GM18508 (cell line): ENCODE measurements at regions not wholly inside any gene's neighbourhood (a gene's known extent, or its start where the extent isn't known, plus 50 kb on each side); places are given as distances from the start of the nearest gene placed in this dataset.
"Not testable (repeated sequence)": the region's sequence is repeated elsewhere in the genome, so short reads cannot be mapped to it uniquely, and the experiment has no call there.

Source experiments
- ATAC-seq: cut with Tn5 transposase; IDR thresholded peaks from one replicate; pipeline ENCODE4 v1.9.1; 2021; ENCODE audit warnings: moderate number of reproducible peaks; ENCODE audit not compliant: insufficient read depth, unreplicated experiment

DNA sequence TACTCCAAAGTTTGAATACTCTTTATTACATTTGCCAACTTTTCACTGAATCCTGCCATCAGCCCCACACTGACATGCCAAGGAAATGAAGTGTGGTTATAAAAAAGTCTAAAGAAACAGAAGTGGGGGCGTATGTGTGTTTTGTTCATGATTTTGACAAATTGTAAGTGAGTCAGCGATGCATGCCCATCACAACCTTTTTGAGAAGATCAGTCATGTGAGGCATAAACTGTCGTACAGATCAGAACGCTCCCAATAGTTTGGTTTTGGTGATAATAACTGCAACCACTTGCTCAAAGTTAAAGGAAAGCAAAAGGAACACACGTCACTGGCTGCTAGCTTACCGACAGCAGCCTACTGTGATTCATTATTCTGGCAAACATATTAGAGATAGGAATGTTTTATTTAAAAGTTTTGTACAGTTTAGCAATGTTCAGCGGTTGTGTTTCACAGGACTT, 95.6 kb downstream of the RGS2 start:
- no peak for ATAC-seq

DNA sequence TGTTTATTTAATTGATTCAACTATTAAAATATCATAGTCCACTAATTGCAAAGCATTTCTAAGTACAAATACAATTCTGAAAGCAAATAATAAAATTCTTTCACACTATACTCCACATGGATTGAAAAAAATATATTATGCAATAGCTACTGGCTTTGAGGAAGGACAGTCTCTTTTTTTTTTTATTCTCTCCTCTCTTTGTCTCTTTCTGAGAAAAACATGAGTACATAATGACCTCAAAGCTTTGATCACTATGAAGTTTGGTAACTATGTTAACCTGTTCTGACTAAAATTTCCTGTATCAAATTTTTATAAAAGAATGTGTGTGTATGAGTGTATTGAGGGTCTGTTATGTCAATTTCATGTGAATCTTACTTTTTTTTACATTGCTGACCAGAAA, 96.2 kb downstream of the RGS2 start:
- no peak for ATAC-seq

DNA sequence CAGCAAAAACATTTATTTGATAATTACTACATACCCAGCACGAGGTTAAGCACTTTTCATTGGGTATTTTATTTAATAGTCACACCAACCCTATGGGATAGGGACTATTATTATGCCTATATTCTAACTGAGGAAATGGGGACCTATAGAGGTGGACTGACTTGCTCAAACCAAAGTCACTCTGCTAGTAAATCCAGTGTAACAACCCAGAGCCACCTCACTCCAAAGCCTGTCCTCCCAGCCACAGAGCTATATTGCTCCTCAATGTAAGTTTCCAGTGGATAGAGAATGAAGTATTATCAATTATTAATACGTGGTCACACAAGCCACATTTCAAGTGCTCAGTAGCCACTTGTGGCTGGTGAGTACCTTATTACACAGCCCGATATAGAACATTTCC, 97.5 kb downstream of the RGS2 start:
- ATAC-seq, result no peak

DNA sequence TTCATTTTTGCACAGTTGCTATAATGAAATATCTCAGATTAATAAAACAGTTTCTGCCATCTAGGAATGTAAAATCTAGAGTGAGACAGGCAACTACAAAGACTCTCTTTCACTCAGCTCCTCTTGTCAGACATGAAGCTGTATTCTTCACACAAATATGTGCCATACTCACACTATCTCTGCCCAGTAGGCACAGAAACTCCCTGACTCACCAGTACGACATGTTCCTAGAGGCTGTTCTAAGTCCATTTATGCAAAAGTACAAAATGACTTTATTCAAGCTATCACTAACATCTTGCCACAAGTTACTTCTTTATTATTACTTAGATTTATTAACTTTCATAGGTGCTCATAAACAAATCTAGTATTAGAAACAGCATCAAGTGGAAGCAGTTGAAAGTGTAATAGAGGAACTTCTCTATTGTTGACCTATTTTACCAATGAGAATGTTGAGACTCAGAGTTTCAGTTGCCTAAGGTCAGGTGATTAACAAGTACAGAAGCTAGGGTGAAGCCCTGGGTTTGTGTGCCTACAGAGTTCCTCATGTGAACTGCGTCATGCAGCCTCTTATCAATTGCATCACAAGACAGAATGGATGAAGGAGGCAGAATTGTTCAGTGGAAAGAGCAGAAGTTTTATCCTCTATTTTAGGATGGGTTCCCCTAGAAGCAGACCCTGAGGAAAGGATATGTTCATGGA, 98.9 kb downstream of the RGS2 start:
- ATAC-seq, result no peak

DNA sequence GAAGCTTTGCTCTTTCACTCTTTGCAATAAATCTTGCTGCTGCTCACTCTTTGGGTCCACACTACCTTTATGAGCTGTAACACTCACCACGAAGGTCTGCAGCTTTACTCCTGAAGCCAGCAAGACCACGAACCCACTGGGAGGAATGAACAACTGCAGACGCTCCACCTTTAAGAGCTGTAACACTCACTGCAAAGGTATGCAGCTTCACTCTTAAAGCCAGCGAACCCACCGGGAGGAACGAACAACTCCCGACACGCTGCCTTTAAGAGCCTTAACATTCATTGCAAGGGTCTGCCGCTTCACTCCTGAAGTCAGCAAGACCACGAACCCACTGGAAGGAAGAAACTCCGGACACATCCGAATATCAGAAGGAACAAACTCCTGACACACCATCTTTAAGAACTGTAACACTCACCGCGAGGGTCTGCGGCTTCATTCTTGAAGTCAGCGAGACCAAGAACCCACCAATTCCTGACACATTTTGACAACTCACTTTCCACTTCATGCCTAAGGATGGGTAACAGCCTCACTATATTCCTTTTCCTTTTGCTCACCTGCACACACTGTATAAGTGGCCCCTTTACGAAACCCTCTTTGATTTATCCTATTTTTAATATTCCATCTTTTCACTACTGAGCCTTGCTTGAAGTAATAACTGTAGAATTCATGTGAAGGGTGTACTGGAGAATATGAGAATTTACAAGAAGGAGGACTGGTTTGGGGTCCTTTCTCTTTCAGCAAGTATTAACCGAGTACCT, 103.2 kb downstream of the RGS2 start:
- not testable (repeated sequence) for ATAC-seq

DNA sequence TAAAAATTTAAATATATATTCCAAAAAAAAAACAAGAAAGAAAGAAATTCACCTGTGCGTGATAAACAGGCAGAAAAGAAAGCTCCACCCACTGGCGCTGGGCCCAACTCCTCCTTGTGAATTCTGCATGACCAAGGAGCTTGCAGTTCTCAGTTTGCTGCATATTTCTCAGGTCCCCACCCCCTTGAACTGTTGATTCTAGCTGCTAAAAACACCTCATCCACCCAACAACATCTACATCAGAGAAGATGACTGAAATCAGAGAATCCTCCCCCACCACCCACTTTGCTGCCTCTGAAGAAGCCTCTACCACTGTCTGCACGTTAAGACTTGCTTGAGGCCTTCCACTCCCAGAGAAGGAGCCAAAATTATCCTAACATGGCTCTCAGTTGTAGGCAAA, 104.8 kb downstream of the RGS2 start:
- no peak for ATAC-seq

DNA sequence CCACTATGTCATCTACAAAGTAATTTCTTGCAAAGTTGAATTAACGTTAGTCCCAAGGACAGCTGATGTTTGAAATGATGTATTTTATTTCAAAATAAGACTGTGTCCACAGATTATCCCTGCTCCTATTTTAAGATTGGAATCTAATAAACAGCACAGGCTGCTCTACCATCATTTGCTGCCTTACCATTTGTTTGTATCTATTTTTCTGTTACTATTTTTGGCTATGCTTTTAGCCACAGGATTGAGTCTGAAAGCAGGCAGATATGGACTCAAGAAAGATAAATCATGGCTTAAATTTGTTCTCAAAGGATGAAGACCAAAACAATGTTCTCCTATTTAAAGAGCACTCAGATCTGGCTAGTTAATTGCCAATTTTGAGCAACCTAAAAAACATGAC, 105.3 kb downstream of the RGS2 start:
- no peak for ATAC-seq

DNA sequence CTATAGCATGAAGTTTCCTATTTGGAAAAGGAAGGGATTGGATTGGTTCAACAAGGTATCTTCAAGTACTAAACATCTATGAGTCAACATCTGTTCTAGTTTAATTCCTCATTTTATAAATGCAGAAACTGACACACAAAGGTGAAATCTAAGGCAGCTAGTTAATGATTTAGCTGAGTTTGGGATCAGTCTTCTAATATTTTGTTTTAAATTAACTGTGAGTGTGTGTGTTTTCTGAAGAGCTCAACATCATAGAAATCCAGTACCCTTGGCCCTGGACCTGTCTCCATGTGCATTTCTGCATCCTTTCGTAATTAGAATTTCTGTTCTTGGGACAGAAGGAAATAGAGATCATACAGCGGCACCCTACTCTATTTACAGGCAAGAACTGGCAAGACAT, 105.9 kb downstream of the RGS2 start:
- no peak for ATAC-seq

DNA sequence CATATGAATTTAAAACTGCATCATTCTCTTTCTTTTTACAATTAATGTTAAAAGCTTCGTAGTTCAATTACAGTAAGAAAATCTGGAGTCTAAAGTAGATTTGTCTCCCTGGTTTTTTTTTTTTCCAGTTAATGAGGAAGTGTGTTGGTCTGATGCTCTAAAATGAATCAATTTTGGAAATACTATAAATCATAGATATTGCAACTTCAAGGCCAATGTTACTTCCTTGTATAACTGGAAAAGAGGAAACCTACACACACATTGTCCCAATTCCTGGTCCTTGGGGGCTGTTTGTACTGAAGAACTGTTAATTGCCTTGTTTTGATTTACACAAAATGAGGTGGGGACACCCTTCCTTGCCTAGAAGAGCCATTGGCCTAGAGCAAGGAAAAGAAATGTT, 107.2 kb downstream of the RGS2 start:
- no peak for ATAC-seq

DNA sequence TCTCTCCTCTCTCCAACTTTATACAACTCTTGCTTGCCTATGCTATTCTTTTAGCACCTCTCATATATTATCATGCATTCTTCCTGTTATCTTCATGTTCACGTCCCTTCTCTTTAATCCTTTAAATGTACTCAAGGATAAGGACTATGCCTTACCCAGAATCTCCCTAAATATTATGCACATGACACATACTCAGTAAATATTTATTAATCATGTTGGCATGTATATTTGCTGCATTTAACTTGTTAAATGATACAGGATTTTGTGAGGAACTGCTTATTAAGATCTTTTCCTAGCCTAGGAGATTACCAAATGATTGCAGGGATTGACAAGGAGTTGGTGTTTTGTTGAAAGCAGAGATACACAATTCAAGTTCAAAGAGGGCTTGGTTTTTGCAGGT, 109.4 kb downstream of the RGS2 start:
- ATAC-seq, result no peak

DNA sequence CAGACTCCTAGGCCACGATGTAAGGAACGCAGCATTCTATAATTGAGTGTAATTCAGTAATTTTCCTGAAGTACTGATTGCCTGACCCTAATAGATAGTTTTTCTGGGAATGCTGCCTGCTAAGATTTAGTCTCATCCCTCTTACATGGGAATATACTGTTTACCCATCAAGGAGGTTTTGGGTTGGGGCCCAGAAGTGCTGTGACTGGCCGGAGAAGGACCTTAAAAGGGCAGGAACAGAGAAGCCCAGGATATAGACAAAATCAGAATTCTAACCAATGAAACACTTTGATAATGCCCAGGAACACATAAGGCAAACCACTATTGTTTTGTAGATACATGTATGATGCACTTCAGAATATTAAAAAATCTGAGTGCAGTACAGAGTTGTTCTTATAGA, 111.6 kb downstream of the RGS2 start:
- ATAC-seq, result no peak

DNA sequence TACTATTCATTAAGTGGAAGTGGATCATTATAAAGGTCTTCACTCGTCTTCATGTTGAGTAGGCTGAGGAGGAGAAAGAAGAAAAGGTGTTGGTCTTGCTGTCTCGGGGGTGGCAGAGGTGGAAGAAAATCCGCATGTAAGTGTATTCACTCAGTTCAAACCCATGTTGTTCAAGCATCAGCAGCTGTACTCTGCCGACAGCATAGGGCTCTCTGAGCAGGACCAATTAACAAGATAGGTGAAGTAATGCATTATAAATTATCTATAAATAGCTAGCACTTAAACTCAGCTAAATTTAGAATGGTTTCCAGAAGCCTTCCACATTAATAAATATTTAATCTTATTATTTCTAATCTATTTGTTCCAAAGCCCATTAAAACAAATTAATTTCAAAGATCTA, 116.8 kb downstream of the RGS2 start:
- ATAC-seq, result no peak

DNA sequence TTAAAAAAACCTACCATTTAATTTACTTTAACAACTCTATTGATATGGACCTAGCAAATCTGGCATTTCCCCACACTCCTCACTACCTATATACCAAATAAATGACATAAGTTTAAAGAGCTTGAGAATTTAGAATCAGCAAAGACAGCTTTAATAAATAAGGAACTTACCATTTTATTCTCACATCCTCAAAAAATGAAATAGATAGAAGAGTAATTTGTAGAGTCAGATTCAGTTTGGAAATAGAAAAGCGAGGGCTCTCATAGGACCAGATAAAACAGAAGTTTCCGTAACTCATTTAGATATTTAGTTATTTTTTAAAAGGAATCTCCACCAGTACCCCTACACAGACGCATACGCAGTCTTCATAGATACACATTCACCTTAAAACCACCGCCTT, 117.9 kb downstream of the RGS2 start:
- no peak for ATAC-seq

DNA sequence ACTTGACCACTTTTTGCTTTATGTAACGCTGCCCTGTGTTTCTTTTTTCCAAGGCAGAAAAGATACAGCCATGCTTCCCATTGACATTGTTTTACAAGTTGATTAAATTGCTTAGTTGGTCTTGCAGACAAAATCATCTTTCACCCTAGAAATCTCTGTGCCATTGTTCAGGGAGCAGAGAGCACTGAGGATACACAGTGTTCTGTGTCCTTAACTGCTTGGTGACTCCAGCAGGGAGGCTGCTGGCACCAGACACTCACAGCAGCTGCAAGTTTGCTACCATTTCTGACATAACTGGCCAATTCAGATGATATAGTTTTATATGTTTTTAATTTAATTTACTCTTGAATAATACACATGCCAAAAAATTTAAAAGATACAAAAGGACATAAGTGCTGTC, 118.7 kb downstream of the RGS2 start:
- ATAC-seq, result no peak

DNA sequence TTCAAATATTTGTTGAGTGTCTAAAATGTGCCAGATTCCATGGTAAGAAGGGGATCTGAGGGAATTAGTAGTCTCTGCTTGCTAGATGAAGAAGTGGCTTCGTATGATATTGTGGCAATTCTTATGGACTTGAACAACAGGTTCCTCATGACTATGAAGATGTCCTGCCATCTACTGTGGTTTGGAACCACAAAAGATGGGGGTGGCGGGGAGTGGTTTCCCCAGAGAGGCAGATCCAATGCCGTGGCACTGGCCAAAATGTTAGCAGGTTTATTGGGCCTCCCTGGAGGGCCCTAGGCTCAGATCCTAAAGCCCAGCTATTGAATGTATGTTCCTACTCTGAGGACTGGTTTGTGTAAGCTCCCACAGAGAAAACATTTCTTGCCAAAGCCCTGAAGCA, 120.8 kb downstream of the RGS2 start:
- no peak for ATAC-seq

DNA sequence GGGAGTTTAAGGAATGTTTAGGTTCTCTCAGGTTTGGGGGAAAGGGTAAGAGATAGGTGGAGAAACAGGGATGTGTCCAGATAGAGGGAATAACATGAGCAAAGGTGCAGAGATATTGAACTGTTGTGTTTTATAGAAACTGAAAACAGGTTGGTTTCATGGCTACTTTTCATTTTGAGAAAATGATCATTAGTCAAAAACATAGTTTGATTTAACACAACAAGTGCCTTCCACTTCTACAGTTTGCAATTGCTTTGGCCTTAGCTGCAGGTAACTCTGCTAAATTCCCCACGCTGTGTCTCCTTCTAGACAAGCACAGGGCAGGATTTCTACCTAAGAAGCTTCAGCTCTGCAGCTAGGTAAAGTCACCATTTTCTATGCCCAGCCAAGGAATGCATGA, 124.9 kb downstream of the RGS2 start:
- ATAC-seq, result no peak

DNA sequence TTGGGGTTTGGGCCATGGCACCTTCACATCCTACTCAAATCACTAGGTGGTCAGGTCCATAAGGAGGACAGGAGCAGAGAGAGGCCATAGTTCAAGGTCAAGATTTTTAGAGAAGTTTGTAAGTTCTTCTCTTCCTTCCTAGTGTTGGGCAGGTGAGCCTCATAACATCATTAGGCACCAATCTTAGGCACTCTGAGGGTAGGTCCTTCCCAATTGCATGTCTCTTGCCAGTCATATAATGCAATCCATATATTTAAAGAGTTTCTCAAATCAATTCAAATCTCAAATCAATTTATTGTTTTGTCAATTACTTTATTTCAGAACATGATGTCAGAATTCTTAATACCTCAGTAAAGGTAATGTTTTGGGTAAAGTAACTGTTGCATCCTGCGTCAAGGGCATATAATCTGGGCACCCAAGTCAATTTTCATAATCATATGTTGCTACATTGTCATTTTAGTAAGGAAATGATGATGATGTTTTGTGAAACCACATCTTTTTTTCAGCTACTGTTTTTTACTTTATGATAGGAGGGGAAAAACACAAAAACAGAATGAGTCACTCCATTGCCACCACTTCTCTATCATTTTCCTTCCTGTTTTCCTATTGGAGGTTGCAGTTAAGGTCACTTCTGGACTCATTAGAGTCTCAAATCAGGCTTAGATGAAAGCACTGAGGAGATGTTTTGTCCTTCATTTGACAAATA, 122.7 kb downstream of the UCHL5 start:
- ATAC-seq, result peak; percentile 44

DNA sequence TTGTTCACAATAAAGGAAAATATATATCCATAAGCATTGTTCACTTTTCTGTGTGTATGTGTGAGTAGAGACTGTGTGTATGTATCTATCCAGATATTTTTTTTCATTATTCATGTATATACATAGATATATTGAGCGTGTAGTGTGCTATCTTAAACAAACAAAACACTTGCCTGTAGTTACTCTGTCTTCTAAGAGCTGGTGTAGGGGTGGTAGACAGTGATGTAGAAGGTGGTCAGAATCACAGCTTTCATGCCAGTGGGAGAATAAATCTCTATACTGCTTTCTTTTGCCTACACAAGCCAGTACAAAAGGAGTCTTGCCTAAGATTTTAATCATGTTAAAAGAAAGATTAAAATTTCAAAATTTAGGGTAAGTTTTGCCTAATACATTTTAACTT, 122.0 kb downstream of the UCHL5 start:
- no peak for ATAC-seq

DNA sequence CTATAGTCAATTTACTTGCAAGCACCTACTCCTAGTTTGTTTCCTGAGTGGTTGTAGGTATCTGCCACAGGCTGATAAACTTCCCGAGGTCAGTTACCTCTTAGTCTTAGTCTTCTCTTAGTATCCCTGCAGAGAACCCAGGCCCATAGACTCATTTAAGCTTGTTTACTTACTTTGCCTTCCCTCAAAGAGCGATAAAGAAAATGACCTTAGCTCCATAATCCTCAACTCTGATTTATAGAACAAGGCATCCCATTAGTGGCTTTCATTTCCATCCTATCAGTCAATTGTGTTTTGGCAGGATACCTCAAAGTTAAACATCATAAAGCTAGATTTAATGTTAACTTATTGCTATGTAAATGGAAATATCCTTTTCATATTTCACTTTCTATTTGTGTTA, 119.7 kb downstream of the UCHL5 start:
- ATAC-seq, result no peak

DNA sequence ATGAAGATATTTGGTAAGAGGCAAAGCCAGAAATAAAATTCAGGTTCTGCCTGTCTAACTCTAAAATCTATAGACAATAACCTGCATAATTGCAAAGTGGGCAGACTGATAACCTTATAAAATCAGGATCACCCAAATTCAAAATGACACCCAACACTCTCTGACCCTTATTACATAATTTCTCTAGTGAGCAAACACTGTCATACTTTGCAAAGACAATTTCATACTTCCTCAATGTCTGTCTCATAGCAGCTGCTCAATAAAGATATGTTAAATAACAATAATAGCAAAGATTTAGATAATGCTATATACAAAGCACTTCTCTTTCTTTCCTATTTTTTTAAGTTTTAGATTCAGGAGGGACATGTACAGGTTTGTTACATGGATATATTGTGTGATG, 118.5 kb downstream of the UCHL5 start:
- no peak for ATAC-seq

DNA sequence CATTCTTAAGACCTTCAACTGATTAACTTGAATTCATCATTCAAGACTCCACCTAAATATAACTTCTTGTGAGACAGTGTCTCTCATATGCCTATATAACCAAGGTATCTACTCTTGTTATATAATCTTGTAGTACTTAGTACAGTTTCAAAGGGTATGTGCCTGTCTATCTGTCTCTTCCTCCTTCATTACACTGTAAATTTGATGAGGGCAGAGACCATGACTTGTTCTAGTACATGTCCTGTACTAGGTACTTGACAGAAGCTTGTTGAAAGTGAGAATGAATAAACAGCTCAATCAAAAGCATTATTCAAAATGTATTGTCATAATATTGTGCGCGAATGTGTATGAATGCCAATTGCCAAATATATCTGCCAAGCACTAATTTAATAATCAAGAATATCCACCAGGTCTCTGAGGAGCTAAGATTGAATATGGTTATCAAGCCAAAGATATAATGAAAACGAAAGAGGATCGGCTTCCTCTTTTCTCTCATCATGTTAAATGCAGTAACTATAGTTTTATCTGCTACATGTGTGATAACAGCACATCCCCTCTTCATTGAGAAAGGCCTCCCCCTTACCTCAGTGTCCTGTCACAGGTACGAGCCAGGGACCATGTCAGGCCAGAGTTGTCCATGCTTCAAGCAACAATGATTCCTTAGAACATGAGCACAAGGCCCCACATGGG, 117.3 kb downstream of the UCHL5 start:
- peak; percentile 62 for ATAC-seq
